ENCODE measurements at regions not wholly inside any gene's neighbourhood (a gene's known extent, or its start where the extent isn't known, plus 50 kb on each side); places are given as distances from the start of the nearest gene placed in this dataset.
"Not testable (repeated sequence)": the region's sequence is repeated elsewhere in the genome, so short reads cannot be mapped to it uniquely, and the experiment has no call there.

DNA sequence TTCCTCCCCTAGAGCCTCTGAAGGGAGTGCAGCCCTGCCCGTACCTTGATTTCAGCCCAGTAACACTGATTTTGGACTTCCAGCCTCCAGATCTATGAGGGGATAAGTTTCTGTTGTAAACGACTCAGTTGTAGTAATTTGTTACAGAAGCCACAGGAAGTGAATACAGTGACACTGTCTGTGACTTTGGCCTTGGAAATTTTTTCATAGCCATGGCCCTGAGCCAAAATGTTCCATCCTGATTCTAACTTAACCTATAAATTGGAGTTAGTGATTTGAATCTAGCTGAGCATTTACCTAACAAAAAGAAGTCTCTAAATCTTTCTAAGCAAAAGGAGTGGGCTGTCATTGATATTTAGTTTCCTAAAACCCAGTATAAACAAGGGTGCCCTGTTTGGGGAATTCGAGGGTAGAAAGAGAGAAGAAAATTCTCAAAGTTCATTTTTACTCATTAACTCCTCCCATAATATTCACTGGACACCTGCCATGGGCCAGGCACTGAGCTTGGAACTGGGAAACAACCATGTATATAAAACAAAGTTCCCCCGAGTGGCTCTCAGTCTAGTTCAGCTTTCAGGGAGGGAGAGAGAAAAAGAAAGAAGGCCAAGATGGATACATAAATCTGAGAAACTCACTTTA is 162.3 kb downstream of the SKIDA1 start:
- no peak for DNase-seq

DNA sequence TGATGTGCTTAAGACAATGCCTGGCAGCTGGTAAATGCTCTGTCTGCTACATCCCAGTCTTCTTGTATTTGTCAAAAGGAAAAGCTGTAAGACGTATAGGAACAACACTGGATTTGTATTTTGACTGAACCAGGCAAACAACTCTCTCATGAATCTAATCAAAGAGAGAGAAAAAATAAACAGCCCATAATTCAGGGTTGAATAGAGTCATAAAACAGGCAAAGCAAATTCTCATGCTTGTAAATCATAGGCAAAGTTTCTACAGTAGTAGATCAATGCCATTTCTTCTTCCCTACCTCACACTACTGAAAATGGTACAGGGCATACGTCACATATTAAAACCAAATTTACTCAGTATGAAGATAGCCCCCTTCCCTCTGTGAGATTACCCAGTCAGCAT is 166.3 kb downstream of the SKIDA1 start:
- no peak for DNase-seq

DNA sequence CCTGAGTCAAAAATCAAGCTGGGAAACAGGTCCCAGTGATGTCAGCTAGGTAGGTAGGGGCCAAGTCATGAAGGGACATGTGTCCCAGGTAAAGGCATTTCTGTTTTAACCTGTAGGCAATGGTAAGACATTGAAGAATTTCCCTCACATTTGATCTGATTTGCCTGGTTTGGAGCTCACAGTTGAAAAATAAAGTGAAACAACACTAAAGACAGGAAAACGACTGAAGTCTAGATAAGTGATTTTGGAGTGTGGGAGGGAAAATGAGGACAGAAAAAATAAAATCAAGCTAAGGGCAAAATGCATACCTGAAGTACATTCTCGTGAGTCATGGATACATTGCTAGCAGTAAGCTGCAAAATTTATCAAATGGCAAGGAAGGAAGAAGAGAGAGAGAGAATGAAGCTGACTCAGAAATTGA is 169.9 kb downstream of the SKIDA1 start:
- no peak for DNase-seq

DNA sequence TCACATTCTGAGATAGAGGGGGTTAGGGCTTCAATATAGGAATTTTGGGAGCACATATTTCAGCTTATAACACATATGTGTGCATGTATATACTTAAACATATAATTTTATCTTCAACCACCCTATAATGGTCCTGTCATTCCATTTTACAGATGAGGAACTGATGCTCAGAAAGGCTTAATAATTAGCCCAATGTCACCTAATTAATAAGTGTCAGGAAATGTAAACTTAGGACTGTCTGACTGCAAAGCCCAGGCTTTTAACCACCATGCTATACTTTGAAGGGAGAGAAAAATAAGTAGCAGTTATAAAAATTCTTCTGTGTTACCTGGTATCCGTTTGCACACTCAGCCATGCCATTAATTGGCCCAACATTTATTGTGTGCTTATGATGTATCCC is 172.6 kb downstream of the SKIDA1 start:
- DNase-seq: no peak

DNA sequence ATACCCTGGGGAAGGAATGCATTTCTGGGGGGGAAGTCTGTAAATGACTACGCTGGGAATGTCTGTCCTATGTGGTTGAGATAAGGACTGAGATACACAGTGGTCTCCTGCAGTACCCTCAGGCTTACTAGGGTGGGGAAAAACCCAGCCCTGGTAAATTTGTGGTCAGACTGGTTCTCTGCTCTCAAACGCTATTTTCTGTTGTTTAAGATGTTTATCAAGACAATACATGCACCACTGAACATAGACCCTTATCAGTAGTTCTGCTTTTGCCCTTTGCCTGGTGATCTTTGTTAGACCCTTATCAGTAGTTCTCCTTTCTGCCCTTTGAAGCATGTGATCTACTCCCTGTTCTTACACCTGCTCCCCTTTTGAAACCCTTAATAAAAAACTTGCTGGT is 173.9 kb downstream of the SKIDA1 start:
- DNase-seq: not testable (repeated sequence)

DNA sequence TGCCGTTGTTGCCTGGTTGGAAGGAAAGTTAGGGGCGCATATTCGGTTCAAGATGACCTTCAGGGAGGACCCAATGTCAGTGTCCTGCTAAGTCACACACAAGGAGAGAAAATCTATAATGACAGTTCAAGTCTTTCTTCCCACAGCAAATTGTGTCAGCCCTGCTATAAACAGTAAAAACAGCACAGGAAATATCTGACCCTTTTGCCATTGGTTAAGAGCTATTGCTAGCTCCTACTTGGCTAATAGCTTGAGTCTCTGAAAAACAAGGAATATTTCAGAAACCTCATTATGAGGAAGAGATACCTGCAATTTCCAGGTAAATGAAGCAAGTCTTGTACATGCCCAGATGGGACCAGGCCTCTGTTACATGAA is 175.6 kb downstream of the SKIDA1 start:
- DNase-seq: no peak

DNA sequence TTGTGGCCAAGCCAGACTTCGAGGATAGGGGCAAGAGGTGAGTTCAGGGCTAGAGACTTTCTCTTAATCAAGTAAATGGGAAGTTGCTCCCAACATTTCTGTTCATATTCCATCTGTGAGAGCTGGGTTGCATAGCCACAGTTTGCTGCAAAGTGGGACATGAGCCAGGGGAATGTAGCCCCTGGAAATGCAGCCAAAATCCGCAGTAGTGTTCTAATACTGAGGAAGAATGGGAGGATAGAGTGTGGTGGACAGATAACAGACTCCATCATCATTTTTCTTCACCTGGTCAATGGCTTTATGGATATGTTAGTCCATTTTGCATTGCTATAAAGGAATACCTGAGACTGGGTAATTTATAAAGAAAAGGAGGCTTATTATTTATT is 177.7 kb downstream of the SKIDA1 start:
- DNase-seq: no peak

DNA sequence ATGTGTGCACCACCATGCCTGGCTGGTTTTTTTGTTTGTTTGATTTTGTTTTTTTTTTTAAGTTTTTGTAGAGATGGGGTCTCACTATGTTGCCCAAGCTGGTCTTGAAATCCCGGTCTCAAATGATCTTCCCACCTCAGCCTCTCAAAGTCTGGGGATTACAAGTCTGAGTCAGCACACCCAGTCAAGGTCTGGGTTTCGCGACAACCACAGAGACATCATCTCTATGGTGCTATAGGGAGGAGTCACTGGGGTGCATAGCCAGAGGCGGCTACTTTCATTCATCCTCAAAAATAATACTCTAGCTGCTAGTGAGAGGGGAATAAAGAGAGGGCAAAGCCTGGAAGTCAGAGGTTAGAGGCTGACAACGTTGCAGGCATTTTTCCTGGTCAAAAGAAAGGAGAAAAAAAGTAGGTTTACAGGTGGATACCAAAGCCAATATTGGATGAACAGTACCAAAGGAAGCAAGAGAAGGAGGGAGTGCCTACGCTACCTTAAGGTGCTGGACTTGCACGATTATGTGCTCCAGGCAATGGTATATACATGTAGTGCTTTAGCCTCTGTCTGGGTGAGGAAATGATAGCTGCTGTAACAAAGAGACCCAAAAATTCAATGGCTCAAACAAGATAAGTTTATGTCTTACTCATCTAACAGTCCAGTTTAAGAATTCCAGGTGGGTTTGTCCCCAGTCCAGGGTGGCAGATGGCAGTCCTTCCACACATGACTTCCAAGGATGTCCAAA is 178.3 kb downstream of the SKIDA1 start:
- DNase-seq: no peak

DNA sequence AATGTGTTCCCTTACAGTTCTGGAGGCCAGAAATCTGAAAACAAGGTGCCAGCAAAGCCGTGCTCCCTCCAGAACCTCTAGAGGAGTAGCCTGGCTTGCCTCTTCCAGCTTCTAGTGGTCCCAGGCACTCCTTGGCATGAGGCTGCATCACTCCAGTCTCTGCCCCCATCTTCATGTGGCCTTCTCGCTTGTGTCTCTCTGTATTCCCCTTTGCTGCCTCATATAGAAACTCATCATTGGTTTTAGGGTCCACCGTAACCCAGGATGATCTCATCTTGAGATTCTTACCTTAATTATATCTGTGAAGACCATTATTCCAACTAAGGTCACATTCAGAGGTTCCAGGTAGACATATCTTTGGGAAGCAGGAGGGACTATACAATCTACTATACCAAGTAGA is 182.4 kb downstream of the SKIDA1 start:
- no peak for DNase-seq

DNA sequence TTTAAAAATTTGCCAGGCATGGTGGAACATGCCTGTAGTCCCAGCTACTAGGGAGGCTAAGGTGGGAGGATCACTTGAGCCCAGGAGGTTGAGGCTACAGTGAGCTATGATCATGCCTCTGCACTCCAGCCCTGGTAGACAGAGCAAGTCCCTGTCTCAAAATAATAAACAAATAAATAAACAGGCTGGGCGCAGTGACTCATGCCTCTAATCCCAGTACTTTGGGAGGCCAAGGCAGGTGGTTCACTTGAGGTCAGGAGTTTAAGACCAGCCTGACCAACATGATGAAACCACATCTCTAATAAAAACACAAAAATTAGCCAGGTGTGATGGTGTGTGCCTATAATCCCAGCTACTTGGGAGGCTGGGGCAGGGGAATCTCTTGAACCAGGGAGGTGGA is 183.0 kb downstream of the SKIDA1 start:
- DNase-seq: not testable (repeated sequence)

DNA sequence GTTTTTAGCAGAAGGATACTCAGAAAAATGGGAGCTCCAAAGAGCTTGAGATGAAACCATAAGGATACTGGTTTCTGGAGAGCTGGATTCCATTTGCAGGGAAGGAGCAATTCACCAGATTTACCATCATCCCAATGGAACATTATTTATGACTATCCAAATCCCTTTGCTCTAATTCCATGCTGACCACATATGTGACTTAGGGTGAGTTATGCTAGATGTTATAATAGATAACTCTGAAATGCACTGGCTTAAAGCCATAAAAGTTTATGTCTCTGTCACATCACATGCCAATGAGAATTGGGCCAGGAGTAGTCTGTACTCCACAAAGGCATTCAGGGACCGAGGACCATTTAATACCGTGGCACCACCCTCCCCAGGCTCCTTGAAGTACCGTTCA is 185.2 kb downstream of the SKIDA1 start:
- no peak for DNase-seq

DNA sequence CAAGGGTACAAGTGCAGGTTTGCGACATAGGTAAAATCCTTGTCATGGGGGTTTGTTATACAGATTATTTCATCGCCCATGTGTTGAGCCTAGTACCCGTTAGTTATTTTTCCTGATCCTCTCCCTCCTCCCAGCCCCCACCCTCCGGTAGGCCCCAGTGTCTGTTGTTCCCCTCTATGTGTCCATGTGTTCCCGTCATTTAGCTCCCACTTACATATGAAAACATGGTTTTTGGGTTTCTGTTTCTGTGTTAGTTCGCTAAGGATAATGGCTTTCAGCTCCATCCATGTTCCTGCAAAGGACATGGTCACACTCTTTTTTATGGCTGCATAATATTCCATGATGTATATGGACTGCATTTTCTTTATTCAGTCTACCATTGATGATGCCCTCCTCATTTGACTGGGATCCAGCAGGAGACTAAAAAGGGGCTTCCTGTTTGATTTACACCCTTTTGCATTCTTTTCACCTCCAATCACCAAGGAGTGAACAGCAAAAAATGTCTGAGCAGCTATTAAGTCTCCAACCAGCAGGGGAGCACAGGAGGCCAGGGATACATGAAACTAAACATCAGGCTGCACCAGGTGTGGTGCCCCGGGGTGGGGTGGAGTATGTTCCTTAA is 188.2 kb downstream of the SKIDA1 start:
- DNase-seq: no peak

DNA sequence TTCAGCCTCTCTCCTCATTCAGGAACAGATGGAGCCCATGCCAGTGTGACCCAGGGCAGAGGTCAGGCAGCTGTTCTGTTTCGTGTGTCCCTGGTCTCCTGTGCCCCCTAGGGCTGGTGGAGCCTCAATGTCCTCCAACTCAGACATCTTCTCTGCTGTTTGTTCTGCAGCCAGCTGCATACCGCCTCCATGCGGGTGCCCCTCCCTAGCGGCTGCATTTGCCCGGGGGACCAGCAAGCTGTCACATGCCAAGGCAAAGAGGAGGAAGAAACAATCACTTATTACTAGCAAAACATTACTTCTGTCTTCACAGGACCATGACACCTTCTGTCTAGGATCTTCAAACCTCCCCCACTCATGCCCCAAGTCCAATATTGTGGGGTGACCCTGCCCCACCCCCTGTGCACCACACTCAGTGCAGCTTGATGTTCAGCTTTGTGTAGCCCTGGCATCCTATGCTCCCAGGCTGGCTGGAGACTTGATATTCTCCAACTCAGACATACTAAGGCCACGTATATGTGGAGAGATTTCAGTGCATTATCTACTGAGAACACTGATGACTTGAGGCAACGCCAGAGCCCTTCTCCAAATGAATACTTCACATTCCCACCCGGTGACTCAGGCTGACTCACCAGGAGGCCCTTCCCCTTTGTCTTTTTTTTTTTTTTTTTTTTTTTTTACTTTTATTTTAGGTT is 188.9 kb downstream of the SKIDA1 start:
- DNase-seq: no peak

DNA sequence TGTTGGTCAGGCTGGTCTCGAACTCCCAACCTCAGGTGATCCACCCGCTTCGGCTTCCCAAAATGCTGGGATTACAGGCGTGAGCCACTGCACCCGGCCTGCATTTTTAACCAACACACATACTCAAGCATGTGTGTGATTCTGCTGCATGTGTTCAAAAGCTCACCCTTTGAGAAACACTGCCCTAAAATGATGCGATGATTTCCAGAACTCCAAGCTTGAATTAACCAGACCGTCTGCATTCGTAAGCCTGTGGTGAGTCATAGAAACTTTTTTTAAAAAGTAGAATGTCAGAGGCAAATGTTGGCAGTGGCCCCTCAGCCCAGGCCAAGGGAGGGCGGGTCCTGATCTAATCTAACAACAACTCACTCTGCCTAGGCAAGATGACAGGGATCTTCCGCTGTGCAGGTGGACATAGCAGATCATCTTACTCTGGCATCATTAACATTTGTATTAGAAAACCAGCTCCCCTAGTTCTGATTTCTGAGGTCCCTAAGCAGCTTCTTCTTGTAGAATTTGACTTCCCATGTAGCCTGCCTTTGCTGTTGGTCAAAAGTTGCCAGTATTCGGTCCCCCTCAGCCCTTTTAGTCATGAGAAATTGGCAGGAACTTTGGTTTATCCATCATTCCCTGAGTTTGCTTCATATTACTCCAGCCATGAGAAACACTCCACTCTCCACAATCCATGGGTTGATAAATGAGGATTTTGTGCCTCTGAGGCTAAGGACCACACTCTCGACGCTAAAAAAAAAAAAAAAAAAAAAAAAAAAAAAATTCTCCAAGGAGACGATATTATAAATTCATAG is 190.4 kb downstream of the SKIDA1 start:
- DNase-seq: no peak

DNA sequence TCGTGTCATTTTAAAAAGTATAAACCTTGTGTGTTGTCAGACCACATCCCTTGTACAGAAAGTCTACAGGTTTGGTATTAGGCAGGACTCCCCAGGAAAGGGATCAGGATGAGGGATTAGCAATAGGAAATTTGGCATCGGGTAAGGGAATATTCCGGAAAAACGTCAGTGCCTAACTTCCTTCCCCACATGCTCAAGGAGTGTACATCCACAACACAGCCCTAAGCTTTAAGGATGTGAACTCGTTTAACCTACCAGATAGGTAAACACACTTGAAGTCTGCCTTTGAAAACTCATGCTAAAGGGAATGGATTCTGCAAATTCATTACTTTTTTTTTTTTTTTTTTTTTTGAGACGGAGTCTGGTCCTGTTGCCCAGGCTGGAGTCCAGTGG is 194.9 kb downstream of the SKIDA1 start:
- DNase-seq: no peak

DNA sequence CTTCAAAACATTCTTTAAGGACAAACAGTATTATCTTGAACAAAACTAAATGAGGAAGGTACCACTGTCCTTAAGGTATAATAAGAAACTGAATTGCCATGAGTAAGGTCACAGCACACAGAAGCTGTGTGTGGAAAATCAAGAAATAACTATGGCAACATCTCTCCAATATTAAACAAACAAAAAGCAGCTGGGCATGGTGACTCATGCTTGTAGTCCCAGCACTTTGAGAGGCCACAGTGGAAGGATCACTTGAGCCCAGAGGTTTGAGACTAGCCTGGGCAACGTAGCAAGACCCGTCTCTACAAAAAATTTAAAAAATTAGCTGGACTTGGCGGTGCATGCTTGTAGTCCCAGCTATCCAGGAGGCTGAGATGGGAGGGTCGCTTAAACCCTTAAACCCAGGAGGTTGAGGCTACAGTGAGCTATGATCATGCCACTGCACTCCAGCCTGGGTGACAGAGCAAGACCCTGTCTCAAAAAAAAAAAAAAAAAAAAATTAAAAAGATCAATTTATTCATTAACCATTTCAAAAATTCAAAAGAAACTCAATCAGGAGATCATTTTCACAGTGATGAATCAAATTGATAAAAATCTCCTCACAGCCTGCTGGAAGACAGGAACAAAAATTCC is 195.4 kb downstream of the SKIDA1 start:
- no peak for DNase-seq

DNA sequence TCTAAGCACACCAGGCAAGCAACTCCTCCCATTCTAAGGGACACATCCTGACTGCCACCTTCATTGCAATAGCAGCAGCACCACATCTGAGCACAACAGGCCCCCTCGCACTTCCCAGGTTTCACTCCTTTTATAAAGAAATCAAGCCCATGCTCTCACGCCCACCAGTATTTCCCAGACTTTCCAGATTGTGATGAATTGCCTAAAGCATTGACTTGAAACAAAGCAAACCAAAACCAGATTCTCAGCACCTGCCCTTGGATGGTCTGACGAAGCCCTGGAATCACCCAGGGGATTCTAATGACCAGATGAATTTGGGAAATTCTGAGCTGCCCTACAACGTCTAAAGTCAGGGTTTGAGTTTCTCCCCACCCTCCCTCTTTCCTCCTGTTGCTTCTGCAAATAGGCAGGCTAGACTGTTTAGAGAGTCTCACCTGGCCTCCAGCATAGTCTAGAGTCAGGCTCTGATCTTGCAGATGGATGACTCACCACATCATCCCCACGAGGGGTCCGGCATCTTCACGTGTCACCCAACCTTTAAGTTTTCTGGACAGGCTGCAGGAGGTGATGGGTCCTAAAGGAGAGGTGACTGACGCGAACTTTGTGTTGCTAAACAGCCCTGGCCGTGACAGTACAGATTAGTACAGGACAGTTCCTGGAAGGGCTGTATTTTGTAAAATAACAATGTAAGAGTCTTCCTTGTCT is 198.0 kb downstream of the SKIDA1 start:
- no peak for DNase-seq

DNA sequence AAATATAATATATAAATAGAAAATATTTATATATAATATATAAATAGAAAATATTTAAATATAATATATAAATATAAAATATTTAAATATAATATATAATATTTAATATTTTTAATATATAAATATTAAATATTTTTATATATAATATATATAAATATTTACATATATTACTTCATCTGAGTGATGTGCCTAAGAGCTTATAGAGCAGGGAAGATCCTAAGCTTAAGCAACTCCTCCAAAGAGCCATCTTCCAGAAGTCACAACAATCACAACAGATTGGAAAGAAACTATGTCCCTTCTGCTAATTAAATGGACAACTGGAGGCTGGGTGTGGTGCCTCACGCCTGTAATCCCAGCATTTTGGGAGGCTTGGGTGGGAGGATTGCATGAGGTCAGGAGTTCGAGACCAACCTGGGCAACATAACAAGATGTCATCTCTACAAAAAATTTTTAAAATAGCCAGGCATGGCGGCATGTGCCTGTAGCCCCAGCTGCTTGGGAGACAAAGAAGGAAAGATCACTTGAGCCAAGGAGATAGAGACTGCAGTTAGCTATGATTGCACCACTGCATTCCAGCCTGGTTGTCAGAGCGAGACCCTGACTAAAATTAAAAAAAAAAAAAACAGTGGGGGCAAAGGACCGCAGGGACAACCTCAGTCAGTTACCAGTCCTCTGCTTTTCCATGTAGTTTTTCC is 198.7 kb downstream of the SKIDA1 start:
- DNase-seq: no peak

DNA sequence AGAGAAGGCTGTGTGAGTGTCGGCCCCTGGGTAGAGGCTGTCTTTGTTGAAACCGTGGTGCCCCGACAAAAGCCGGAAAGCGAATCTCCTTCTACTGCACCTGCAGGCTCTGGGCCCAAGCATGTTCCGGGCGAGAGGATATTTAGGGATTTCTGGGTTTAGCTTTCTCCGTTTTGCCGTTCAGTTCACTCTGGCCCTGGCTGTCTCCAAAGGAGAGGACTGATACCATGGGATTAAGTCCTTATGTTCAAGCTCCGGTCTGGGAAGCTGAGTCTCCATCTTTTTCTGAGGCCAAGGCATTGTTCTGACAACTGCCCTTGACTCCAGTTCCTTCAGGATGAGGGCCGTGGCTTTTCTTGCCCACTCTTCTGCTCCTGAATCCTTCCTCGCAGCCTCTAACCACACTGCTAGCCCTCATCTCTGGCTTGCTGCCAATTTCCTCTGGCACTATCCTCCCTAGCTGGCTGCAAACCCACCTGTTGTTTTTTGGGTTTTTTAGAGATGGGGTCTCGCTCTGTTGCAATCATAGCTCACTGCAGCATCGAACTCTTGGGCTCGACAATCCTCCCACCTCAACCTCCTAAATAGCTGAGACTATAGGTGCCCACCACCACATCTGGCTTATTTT is 206.8 kb downstream of the SKIDA1 start:
- peak; percentile 41 for DNase-seq

DNA sequence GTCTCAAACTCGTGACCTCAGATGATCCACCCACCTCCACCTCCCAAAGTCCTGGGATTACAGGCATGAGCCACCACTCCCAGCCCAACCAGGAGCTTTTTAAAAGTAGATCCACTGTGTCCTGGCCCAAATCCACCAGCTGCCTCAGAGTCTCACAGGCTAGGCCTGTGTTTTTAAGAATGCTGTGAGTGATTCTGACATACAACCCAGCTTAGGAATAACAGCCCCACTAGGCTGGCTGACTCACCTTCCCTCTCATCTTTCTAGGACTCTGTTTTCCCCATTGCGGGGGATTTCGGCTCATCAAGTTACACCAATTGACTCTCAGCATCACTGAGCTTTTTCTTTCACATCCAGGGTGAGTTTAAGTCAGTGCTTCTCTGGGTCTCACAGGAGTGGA is 207.6 kb downstream of the SKIDA1 start:
- DNase-seq: no peak
